ENCODE measurements at regions not wholly inside any gene's neighbourhood (a gene's known extent, or its start where the extent isn't known, plus 50 kb on each side); places are given as distances from the start of the nearest gene placed in this dataset.
"Not testable (repeated sequence)": the region's sequence is repeated elsewhere in the genome, so short reads cannot be mapped to it uniquely, and the experiment has no call there.

DNA sequence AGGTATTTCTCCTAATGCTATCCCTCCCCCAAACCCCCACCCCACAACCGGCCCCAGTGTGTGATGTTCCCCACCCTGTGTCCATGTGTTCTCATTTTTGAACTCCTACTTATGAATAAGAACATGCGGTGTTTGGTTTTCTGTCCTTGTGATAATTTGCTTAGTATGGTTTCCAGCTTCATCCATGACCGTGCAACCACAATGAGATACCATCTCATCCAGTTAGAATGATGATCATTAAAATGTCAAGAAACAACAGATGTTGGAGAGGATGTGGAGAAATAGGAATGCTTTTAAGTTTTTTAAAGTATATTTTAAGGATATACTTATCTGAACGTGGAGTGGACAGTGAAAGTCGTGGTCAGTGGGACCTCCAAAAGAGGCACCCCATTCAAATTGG is 745.0 kb upstream of the AMELY start:
- DNase-seq (ENCODE audit: low spot score): no peak

DNA sequence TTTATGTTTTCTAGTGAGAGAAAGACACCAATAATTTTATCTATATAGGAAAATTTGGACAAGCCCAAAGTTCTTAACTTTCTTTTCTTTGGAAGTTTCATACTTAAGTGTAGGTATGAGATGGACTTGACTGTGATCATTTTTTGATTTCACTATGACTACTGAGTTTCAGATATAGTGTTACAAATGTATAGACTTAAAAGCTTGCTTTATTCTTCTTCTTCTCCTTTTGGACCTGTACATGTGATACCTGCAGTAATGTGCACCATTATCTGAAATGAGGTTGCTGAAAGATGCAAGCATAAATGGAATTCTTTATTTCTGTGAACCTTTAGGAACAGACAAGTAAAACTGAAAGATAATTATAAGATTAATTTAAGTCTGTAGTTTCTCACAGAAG is 743.4 kb upstream of the AMELY start:
- no peak for DNase-seq (ENCODE audit: low spot score)

DNA sequence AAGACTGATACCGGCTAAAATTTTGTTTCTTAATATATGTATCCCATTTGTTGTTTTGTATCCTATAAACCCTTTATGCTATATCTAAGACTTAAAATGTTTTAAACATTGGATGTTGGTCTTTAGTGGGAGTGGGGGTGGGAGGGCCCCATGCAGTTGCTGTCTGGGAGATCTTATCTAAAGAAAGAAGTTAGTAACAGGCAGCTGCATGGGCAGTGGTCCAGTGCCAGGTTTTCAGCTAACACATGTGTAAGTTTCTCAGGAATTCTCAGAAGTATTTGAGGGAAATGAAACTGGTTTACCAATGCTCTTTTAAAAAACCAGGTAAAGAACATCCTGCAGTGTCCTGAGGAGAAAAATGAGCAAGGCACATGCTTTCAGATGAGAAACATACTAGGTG is 738.3 kb upstream of the AMELY start:
- not testable (repeated sequence) for DNase-seq (ENCODE audit: low spot score)

All from germinal center (tissue), 1 donor.